ENCODE measurements at regions not wholly inside any gene's neighbourhood (a gene's known extent, or its start where the extent isn't known, plus 50 kb on each side); places are given as distances from the start of the nearest gene placed in this dataset.
"Not testable (repeated sequence)": the region's sequence is repeated elsewhere in the genome, so short reads cannot be mapped to it uniquely, and the experiment has no call there.

GRCh38 chr7:76771980-76772379 lies 144.9 kb upstream of the POMZP3 start:
- CTCF ChIA-PET, ATAC-seq, H3K4me3 Mint-ChIP-seq: not testable (repeated sequence)

DNA sequence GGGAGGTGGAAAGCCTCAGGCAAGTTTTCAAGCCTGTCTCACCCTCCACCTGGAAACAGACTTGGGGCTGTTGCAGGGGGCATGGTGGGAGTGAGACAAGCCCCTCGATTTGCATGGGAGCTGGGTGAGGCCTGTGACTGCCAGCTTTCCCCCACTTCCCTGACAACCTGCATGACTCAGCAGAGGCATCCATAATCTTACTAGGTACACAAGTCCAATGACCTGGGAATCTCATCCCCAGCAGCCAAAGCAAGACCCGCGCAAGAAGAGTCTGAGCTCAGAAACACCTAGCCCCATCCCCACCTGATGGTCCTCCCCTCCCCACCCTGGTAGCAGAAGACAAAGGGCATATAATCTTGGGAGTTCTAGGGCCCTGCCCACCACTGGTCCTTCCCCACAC lies 136.9 kb upstream of the POMZP3 start:
- H3K27ac Mint-ChIP-seq; CTCF ChIA-PET; DNase-seq; H3K4me3 Mint-ChIP-seq; ATAC-seq; H3K27me3 Mint-ChIP-seq; H3K36me3 Mint-ChIP-seq; H3K4me1 Mint-ChIP-seq; H3K9me3 Mint-ChIP-seq (ENCODE audit: low read depth): not testable (repeated sequence)

More at GRCh38 chr7:76771980-76772379, 144.9 kb upstream of the POMZP3 start:
- not testable (repeated sequence) for DNase-seq; H3K27me3 Mint-ChIP-seq; H3K9me3 Mint-ChIP-seq (ENCODE audit: low read depth); H3K27ac Mint-ChIP-seq; H3K4me1 Mint-ChIP-seq; H3K36me3 Mint-ChIP-seq

DNA sequence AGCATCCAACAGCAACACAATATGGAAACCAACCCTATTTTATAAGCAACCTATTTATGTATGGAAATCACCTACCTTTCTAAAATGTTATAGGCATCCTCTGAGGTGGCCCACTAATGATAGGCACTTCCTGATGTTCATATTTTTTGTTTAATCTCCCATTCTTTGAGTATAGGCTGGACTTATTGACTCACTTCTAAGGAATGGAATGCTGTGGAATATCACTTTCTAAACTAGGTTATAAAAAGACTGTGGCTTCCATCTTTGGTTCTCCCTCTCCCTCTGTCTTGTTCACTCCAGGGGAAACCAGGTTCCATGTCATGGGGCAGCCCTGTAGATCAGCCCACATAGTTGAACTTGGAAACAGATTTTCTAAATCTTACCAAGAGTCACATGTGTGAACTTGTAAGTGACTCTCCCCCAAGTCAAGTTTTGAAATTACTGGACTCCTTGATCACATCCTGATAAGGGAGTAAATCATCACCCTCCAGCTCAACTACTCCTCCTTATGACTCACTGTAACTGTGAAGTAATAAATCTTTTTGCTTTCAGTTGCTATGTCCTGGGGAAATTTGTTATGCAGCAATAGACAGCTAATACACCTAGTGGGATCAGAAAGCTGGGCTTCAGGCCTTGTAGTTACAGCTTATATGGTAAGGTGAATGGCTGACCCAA lies 133.6 kb upstream of the POMZP3 start:
- not testable (repeated sequence) for DNase-seq, H3K27ac Mint-ChIP-seq

GRCh38 chr7:76739538-76739937 lies 112.5 kb upstream of the POMZP3 start:
- DNase-seq; H3K4me1 Mint-ChIP-seq; H3K27me3 Mint-ChIP-seq; CTCF ChIA-PET; H3K4me3 Mint-ChIP-seq; H3K27ac Mint-ChIP-seq; ATAC-seq; H3K9me3 Mint-ChIP-seq (ENCODE audit: low read depth); H3K36me3 Mint-ChIP-seq: not testable (repeated sequence)

More for the DNA sequence above, 133.6 kb upstream of the POMZP3 start:
- ATAC-seq = peak; percentile 71
- CTCF ChIA-PET; H3K36me3 Mint-ChIP-seq; H3K27me3 Mint-ChIP-seq; H3K4me1 Mint-ChIP-seq; H3K4me3 Mint-ChIP-seq; H3K9me3 Mint-ChIP-seq (ENCODE audit: low read depth): not testable (repeated sequence)

- H3K27me3 Mint-ChIP-seq; CTCF ChIA-PET; H3K4me1 Mint-ChIP-seq; DNase-seq; H3K4me3 Mint-ChIP-seq; ATAC-seq; H3K27ac Mint-ChIP-seq; H3K36me3 Mint-ChIP-seq; H3K9me3 Mint-ChIP-seq (ENCODE audit: low read depth): not testable (repeated sequence)
Measured at GRCh38 chr7:76736724-76737123, 109.6 kb upstream of the POMZP3 start.

DNA sequence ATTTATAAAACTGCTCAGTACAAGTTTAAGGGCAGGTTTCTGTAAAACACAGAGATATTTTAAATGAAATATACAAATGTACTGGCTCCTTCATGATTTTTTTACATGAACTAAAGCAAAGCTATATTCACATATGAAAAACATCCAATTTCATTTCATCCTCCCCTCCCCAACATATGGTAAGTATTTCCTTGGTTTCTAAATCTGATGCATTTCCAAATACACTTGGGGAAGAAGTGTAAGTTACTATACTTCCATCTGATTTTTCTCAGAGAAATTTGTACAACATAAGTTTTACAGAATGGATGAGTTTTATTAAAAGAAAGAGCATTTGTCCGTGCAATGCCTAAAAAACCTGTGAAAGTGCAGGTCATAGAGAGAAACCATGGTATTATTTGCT lies 109.0 kb upstream of the POMZP3 start:
- ATAC-seq; H3K27me3 Mint-ChIP-seq; H3K9me3 Mint-ChIP-seq (ENCODE audit: low read depth); H3K4me3 Mint-ChIP-seq; CTCF ChIA-PET; H3K36me3 Mint-ChIP-seq; DNase-seq; H3K4me1 Mint-ChIP-seq; H3K27ac Mint-ChIP-seq: not testable (repeated sequence)

GRCh38 chr7:76735668-76736067 lies 108.6 kb upstream of the POMZP3 start:
- H3K36me3 Mint-ChIP-seq; H3K4me1 Mint-ChIP-seq; H3K27me3 Mint-ChIP-seq; DNase-seq; H3K9me3 Mint-ChIP-seq (ENCODE audit: low read depth); H3K4me3 Mint-ChIP-seq; CTCF ChIA-PET; H3K27ac Mint-ChIP-seq: not testable (repeated sequence)
- ATAC-seq = peak; percentile 94

- H3K36me3 Mint-ChIP-seq, ATAC-seq, DNase-seq: not testable (repeated sequence)
Measured at GRCh38 chr7:76728571-76728974, 101.5 kb upstream of the POMZP3 start.

GRCh38 chr7:76723928-76724327 lies 96.8 kb upstream of the POMZP3 start:
- DNase-seq; H3K4me3 Mint-ChIP-seq; CTCF ChIA-PET; H3K27me3 Mint-ChIP-seq; H3K4me1 Mint-ChIP-seq; ATAC-seq; H3K36me3 Mint-ChIP-seq; H3K9me3 Mint-ChIP-seq (ENCODE audit: low read depth); H3K27ac Mint-ChIP-seq: not testable (repeated sequence)

More at GRCh38 chr7:76728571-76728974, 101.5 kb upstream of the POMZP3 start:
- H3K4me3 Mint-ChIP-seq; CTCF ChIA-PET; H3K9me3 Mint-ChIP-seq (ENCODE audit: low read depth); H3K27ac Mint-ChIP-seq; H3K4me1 Mint-ChIP-seq; H3K27me3 Mint-ChIP-seq: not testable (repeated sequence)

GRCh38 chr7:76716551-76716950 lies 89.5 kb upstream of the POMZP3 start:
- DNase-seq; H3K4me3 Mint-ChIP-seq; H3K36me3 Mint-ChIP-seq; H3K9me3 Mint-ChIP-seq (ENCODE audit: low read depth); ATAC-seq; H3K27me3 Mint-ChIP-seq; CTCF ChIA-PET; H3K4me1 Mint-ChIP-seq; H3K27ac Mint-ChIP-seq: not testable (repeated sequence)

DNA sequence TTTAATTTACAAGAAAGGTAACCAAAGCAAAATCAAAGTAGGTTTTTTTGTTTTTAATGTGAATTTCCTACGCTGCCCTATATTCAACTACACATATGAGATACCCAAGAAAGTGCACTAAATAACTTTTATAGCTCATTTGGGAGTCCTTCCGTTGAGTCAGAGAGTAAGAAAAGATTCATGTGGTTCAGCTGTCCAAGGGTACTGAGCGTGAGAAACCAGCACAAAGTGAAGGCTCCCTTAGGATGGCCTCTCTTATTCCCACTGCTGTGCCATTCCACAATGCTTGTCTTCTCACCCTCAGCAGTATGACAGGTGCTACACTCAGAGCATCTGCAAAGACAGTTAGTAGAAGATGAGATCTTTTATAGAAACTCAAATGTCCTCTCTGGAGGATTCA lies 85.8 kb upstream of the POMZP3 start:
- H3K27me3 Mint-ChIP-seq; DNase-seq; H3K36me3 Mint-ChIP-seq; H3K9me3 Mint-ChIP-seq (ENCODE audit: low read depth); CTCF ChIA-PET; ATAC-seq; H3K4me3 Mint-ChIP-seq; H3K27ac Mint-ChIP-seq; H3K4me1 Mint-ChIP-seq: not testable (repeated sequence)

GRCh38 chr7:76711648-76712047 lies 84.6 kb upstream of the POMZP3 start:
- H3K27me3 Mint-ChIP-seq; H3K9me3 Mint-ChIP-seq (ENCODE audit: low read depth); H3K36me3 Mint-ChIP-seq; H3K4me3 Mint-ChIP-seq; H3K27ac Mint-ChIP-seq; H3K4me1 Mint-ChIP-seq; CTCF ChIA-PET; ATAC-seq; DNase-seq: not testable (repeated sequence)

- ATAC-seq; H3K27ac Mint-ChIP-seq; CTCF ChIA-PET; H3K4me3 Mint-ChIP-seq; H3K27me3 Mint-ChIP-seq; H3K9me3 Mint-ChIP-seq (ENCODE audit: low read depth); DNase-seq; H3K36me3 Mint-ChIP-seq; H3K4me1 Mint-ChIP-seq: not testable (repeated sequence)
Measured at GRCh38 chr7:76709703-76710102, 82.6 kb upstream of the POMZP3 start.

- H3K9me3 Mint-ChIP-seq (ENCODE audit: low read depth); DNase-seq; CTCF ChIA-PET; ATAC-seq; H3K4me3 Mint-ChIP-seq; H3K4me1 Mint-ChIP-seq; H3K27me3 Mint-ChIP-seq; H3K36me3 Mint-ChIP-seq; H3K27ac Mint-ChIP-seq: not testable (repeated sequence)
Measured at GRCh38 chr7:76708446-76708845, 81.4 kb upstream of the POMZP3 start.

DNA sequence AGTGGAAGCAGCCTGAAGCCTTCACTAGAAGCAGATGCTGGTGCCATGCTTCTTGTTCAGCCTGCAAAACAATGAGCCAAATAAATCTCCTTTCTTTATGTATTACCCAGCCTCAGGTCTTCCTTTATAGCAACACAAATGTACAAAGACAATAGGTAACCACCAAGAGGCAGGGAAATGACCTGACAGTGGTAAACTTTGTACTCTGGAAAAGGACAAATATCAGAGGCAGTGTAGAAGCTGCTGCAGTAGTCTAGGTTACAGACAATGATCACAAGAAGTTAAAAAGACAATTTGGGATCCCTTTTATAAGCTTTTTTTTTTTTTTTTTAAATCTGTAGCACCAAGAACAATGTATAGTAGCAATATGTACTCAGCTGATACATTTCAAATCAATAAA lies 76.7 kb upstream of the POMZP3 start:
- not testable (repeated sequence) for H3K27ac Mint-ChIP-seq

More for the DNA sequence above, 76.7 kb upstream of the POMZP3 start:
- H3K4me3 Mint-ChIP-seq; H3K36me3 Mint-ChIP-seq; DNase-seq; ATAC-seq; H3K27me3 Mint-ChIP-seq; H3K4me1 Mint-ChIP-seq; CTCF ChIA-PET; H3K9me3 Mint-ChIP-seq (ENCODE audit: low read depth): not testable (repeated sequence)

All from activated CD8-positive, alpha-beta memory T cell treated with anti-CD3 and anti-CD28 coated beads, Interleukin-2, amount 10 ng/mL, durations not matched to agents 7 days and 5 days (primary cell).